ENCODE measurements at regions not wholly inside any gene's neighbourhood (a gene's known extent, or its start where the extent isn't known, plus 50 kb on each side); places are given as distances from the start of the nearest gene placed in this dataset.
"Not testable (repeated sequence)": the region's sequence is repeated elsewhere in the genome, so short reads cannot be mapped to it uniquely, and the experiment has no call there.

DNA sequence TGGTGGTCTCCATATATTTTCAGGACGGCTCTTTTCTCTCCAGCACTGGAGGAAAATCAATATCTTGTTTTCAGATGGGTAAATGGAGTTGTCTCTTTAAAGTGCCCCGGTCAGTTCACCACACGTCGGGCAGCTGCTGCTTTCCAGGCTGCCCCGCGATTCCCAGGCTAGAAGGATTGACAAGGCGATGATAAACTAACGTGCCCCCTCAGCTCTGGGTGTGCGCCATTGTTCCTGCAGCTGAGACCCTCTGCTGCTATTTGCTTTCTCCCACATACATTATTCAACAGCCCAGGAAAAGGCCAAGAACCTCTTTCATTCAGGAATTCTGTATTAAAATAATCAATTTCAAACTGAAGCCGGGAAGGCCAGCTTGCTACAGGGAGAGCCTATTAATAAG, 254.5 kb downstream of the SOX3 start:
- no peaks in the 10 kb centered on the region for H3K4me1 ChIP-seq (ENCODE audit: control insufficient read depth in 1 of 2, insufficient read depth in 1 of 2, low read depth in 1 of 2, low read length in 1 of 2)
- TF ChIP-seq, protein P1, sequence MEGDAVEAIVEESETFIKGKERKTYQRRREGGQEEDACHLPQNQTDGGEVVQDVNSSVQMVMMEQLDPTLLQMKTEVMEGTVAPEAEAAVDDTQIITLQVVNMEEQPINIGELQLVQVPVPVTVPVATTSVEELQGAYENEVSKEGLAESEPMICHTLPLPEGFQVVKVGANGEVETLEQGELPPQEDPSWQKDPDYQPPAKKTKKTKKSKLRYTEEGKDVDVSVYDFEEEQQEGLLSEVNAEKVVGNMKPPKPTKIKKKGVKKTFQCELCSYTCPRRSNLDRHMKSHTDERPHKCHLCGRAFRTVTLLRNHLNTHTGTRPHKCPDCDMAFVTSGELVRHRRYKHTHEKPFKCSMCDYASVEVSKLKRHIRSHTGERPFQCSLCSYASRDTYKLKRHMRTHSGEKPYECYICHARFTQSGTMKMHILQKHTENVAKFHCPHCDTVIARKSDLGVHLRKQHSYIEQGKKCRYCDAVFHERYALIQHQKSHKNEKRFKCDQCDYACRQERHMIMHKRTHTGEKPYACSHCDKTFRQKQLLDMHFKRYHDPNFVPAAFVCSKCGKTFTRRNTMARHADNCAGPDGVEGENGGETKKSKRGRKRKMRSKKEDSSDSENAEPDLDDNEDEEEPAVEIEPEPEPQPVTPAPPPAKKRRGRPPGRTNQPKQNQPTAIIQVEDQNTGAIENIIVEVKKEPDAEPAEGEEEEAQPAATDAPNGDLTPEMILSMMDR (IDR thresholded peaks at IDR 0.05) = no peak

DNA sequence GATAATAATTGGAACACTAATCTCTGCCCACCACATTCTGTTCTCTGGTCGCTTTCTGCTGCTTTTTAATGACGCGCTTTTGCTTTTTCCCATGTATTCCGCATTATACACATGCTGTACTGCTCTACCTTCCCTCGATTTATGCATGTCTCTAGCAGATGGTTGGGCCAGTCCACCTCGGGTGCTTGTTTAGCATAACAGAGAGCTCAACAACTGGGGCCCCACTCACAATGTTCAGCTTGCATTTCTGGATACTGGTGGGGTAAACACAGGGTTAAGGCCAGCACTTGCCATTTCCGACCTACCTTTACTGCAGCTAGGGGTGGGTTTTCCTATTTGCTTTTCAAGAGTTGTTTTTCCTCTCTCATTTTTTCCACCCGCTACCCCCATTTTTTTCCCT, 255.8 kb downstream of the SOX3 start:
- Histone ChIP-seq H3K36me3 (no peaks in the 10 kb centered on the region), H3K9me3 (no peaks in the 10 kb centered on the region), H3K4me1 (ENCODE audit: control insufficient read depth in 1 of 2, insufficient read depth in 1 of 2, low read depth in 1 of 2, low read length in 1 of 2) (no peaks in the 10 kb centered on the region), H3K27ac (no peak overlapping the region), H3K27me3 (no peaks in the 10 kb centered on the region), H3K4me3 (ENCODE audit: low read depth in 1 of 2, low read length in 1 of 2) (no peak overlapping the region)
- TF ChIP-seq, protein P1 (IDR thresholded peaks at IDR 0.05) = no peak

More for the DNA sequence above, 254.5 kb downstream of the SOX3 start:
- Histone ChIP-seq H3K9me3 (no peaks in the 10 kb centered on the region), H3K4me3 (ENCODE audit: low read depth in 1 of 2, low read length in 1 of 2) (no peak overlapping the region), H3K27ac (no peak overlapping the region), H3K27me3 (no peaks in the 10 kb centered on the region), H3K36me3 (no peaks in the 10 kb centered on the region)

DNA sequence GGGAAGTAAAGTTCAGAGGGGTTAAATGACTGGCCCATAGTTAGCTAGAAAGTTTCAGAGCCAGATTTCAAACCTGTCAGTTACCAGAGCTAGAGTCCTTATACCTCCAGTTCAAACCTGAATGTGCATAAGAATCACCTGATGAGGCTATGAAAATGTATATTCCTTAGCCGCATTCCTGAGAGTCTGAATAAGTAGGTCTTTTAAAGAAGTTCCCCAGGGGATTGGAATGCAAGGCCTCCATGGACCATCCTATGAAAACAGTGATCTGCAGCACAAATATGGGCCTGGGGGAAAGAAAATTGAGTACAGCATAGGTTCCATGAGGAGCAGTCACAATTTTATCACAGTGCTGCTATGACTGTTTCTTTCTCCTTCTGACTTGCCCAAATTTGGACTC, 263.9 kb upstream of the CXorf66 start:
- TF ChIP-seq, protein P1 (IDR thresholded peaks at IDR 0.05) = no peak
- H3K27me3 ChIP-seq = no peaks in the 10 kb centered on the region
- no peaks in the 10 kb centered on the region for H3K4me1 ChIP-seq (ENCODE audit: control insufficient read depth in 1 of 2, insufficient read depth in 1 of 2, low read depth in 1 of 2, low read length in 1 of 2)
- H3K27ac ChIP-seq = no peak overlapping the region
- no peak overlapping the region for H3K4me3 ChIP-seq (ENCODE audit: low read depth in 1 of 2, low read length in 1 of 2)
- no peaks in the 10 kb centered on the region for H3K9me3 ChIP-seq
- H3K36me3 ChIP-seq = no peaks in the 10 kb centered on the region

DNA sequence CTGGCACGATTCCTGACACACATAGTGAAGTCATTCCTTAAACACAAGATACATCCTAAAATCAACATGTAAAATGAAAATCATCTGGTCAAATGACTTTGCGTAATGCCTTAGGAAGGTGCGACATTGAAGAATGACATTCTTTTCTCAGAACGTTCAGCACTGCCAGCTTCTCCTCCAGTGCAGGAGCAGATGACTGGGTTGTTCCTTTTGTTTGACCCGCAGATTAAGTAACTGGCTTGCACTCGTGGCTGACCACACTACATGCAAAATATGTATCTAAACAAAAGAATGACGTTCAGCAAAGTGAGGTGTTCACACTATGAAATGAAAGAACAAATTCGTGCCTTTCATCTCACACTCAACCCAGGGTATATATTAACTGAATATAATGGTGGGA, 260.7 kb upstream of the CXorf66 start:
- H3K9me3 ChIP-seq; H3K27me3 ChIP-seq; H3K4me1 ChIP-seq (ENCODE audit: control insufficient read depth in 1 of 2, insufficient read depth in 1 of 2, low read depth in 1 of 2, low read length in 1 of 2); H3K4me3 ChIP-seq (ENCODE audit: low read depth in 1 of 2, low read length in 1 of 2); H3K36me3 ChIP-seq; H3K27ac ChIP-seq: not testable (repeated sequence)

DNA sequence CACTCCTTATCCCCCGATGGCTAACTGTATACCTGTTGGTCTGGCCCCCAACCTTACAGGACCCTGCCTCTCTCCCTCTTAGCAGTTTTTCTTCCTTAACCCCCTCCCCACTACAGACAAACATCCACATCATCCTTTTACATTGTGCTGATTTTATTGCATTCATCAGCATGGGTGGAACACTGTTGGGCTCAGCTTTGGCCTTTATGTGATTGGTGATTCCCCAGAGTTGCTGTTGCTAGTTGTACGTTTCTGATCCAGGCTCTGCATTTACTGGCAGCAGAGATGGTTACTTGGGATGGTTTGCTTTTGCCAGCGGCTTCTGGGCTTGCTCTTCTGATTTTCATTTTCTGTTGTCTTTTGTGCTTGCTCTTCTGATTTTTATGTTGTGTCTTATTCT, 250.6 kb upstream of the CXorf66 start:
- not testable (repeated sequence) for H3K4me3 ChIP-seq (ENCODE audit: low read depth in 1 of 2, low read length in 1 of 2); H3K27me3 ChIP-seq; H3K4me1 ChIP-seq (ENCODE audit: control insufficient read depth in 1 of 2, insufficient read depth in 1 of 2, low read depth in 1 of 2, low read length in 1 of 2); H3K36me3 ChIP-seq; H3K9me3 ChIP-seq; H3K27ac ChIP-seq

DNA sequence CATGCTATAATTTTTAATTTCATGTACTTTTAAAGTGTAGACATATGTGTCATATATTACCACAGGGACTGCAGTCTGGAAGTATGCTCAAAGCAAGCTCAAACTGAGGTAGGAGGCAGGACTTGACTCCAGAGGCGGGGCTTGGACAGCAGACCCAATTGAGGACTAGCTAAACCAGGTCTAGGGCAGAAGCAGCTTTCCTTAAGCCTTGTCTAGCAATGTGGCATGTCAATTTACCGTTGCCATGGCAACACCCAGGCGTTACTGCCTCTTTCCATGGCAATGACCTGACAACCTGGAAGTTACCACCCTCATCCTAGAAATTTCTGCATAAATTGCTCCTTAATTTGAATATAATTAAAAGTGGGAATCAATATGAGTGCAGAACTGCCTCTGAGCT, 249.2 kb upstream of the CXorf66 start:
- not testable (repeated sequence) for H3K27ac ChIP-seq; H3K27me3 ChIP-seq; H3K4me1 ChIP-seq (ENCODE audit: control insufficient read depth in 1 of 2, insufficient read depth in 1 of 2, low read depth in 1 of 2, low read length in 1 of 2); H3K9me3 ChIP-seq; H3K4me3 ChIP-seq (ENCODE audit: low read depth in 1 of 2, low read length in 1 of 2); H3K36me3 ChIP-seq

DNA sequence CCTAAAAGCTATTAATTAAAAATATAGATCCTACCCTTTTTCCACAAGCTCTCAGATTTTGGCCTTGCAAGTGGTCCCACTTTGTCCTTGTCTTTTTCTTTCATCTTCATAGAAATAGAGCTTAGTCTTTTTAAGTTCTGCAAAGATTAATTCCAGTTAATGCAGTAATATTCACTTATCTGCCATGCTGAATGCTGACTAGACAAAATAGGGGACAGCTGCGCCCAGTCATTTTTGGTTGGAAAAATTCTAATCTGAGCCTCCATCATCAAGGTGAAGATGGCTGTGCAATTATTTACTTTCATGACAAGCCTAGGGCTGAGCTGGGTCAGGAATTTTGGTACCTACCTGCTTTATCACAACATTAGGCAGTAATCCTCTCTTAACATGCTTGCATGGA, 241.3 kb upstream of the CXorf66 start:
- H3K27ac ChIP-seq = no peak overlapping the region
- no peaks in the 10 kb centered on the region for H3K4me1 ChIP-seq (ENCODE audit: control insufficient read depth in 1 of 2, insufficient read depth in 1 of 2, low read depth in 1 of 2, low read length in 1 of 2)
- no peaks in the 10 kb centered on the region for H3K27me3 ChIP-seq
- no peak overlapping the region for H3K4me3 ChIP-seq (ENCODE audit: low read depth in 1 of 2, low read length in 1 of 2)
- no peaks in the 10 kb centered on the region for H3K36me3 ChIP-seq
- H3K9me3 ChIP-seq = no peaks in the 10 kb centered on the region
- TF ChIP-seq, protein P1 (IDR thresholded peaks at IDR 0.05) = no peak
